GM18520 (cell line): ENCODE measurements at regions not wholly inside any gene's neighbourhood (a gene's known extent, or its start where the extent isn't known, plus 50 kb on each side); places are given as distances from the start of the nearest gene placed in this dataset.
"Not testable (repeated sequence)": the region's sequence is repeated elsewhere in the genome, so short reads cannot be mapped to it uniquely, and the experiment has no call there.

Source experiments
- ATAC-seq: cut with Tn5 transposase; IDR thresholded peaks from one replicate; pipeline ENCODE4 v1.9.1; 2021; ENCODE audit not compliant: unreplicated experiment

- no peak for ATAC-seq
Observed at GRCh38 chr5:152606776-152607364, 201.8 kb upstream of the NMUR2 start.

- no peak for ATAC-seq
Observed at GRCh38 chr5:152607401-152608160, 202.5 kb upstream of the NMUR2 start.

DNA sequence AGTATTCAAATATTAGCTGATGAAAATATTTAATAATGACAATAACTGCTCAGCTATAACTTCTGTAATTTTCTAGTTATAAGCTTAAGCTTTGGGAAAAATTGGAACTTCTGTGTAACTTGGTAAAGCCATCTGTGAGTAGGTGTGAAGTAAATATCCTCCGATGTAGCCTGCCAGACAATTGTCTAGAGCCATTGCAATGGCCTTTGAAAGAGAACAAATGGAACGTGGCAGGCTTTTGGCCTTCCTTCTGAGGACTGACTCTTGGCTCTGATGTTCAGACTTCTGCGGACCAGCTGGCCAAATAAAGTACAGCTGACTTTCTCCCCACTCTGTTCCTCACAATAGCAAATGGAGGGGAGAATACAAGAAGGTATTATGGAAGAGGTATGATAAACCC is 203.4 kb upstream of the NMUR2 start:
- no peak for ATAC-seq

DNA sequence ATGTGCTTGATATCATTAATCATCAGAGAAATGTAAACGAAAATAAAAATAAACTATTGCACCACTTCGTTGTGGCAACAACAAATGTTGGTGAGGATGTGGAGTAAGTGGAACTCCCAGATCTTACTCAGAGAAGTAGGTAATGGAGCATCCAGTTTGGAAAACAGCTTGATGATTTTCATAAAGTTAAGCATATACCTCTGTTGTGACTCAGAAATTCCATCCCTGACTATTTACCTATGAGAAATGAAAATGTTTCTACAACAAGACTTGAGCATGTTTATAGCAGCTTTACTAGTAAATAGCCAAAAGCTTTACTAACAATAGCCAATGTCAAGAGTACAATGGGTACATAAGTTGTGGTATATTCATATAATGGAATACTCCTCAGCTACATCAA is 214.7 kb upstream of the NMUR2 start:
- no peak for ATAC-seq

- no peak for ATAC-seq
Observed at GRCh38 chr5:152622628-152623027, 217.5 kb upstream of the NMUR2 start.

DNA sequence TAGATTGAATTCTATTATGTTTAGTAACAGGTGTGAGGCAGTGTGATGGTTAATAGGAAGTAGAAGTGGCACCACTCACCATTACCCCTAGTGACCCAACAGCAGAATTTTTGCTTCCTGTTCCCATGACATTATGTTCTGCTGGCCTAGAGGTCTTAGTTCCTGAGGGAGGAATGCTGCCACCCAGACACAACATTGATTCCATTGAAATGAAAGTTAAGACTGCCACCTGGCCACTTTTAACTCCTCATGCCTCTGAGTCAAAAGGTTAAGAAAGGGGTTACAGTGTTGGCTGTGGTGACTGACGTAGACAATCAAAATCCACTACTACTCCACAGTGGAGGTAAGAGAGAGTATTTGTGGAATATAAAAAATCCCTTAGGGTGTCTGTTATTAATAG is 218.9 kb upstream of the NMUR2 start:
- no peak for ATAC-seq

GRCh38 chr5:152625696-152626095 is 220.6 kb upstream of the NMUR2 start:
- ATAC-seq = no peak

GRCh38 chr5:152631221-152631620 is 226.1 kb upstream of the NMUR2 start:
- ATAC-seq = no peak

GRCh38 chr5:152632360-152632759 is 227.3 kb upstream of the NMUR2 start:
- no peak for ATAC-seq

GRCh38 chr5:152634586-152634985 is 229.5 kb upstream of the NMUR2 start:
- no peak for ATAC-seq

GRCh38 chr5:152638996-152639552 is 234.0 kb upstream of the NMUR2 start:
- no peak for ATAC-seq

DNA sequence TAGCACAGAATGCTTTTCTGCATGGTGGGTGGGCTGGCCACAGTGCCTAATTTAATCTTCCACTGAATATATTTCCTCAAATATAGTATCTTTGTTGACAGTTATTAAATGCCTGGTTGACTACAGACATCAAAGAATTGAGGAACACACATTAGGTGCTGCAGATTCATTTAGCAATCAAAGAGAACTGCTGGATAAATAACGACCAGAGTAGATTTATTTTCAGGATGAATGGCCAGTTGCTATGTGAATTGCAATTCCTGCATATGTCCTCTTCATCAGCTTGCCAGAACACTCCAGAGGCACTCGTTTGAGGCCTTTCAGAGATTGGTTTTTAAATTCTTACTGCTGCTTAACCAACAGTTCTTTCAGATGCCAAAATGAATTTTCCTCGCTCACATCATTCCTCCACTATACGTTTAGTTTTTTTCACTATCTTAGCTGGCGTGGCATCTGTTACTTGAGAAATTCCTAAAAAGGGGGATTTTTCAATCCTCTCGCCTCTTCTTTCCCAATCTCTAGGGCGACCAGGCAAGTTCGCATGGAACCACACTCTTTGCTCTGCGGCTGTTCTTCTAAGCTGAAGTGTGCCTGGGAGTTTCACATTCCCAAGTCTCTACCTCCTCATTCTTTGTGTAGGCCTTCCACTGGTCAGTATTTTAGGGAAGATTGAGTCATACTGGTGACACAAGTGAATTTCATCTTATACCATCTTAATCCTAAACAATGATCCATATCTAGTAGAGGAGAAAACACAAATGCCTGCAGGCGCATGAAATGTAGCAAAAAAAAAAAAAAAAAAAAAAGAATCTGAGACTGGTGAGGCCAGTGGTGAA is 237.1 kb upstream of the NMUR2 start:
- ATAC-seq = no peak

DNA sequence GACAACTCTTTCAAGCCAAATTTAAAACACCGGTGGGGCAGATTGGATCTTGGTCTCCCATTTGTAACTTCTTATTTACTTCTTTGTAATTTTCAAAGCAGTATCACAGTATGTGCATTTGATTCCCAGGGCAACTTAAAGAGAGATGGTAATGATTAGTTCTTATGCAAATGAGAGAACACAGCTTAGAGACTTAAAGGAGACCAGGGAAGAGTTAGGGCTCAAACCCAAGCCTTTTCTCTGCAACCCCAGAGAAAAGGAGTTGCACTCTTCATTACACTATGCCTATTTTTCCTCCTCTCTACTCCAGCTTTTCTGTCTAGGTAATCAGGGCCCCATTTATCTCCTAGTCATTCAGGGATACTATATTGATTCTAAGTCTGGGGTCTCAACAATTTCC is 237.8 kb upstream of the NMUR2 start:
- ATAC-seq = no peak

DNA sequence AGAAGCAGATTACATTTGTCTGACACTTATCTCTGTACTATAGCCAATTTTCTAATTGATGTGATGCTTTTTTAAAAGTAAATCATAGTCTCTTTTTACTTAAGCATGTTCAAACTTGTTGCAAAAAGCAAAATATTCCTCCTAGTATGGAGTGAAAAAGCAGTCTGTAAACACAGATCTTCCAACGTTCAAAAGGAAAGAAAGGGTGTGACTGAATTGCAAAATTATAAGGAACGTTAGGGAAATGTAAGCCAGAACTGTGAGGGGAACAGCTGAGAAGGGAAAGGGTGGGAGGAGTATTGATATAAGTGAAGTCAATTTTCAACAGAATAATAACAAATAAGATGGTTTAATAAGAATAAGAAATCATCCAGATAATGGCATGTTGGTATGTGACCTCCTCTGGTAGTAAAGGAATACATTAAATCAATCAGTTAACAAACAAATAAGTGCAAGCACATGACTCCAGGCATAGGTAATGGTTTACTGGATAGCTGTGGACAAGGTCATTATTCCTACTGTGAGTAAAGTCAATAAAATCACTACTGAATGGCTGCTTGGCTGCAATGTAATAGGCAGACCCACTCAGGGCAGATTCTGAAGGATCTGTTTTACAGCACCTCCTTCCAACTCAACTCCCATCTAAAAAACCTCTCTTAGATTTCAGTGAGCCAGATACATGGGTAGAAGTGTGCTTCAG is 239.1 kb upstream of the NMUR2 start:
- no peak for ATAC-seq

GRCh38 chr5:152649609-152650008 is 244.5 kb upstream of the NMUR2 start:
- ATAC-seq = no peak

DNA sequence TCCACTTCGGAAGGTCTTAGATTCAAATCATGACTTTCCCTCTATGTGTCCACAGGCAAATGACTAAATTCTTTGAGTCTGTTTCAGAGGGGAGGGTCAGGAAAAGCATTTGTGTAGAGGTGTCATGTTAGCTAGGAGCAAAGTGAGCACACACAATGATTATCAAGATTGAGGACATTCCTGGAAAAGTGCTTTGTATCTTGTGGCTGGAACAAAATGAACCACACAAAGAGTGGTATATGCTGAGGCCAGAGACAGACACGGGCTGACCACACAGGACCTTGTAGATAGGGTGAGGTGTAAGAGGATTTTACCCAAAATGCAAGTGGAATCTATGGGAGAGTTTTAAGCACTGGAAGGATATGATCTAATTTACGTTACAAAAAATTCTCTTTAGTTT is 245.3 kb upstream of the NMUR2 start:
- no peak for ATAC-seq

DNA sequence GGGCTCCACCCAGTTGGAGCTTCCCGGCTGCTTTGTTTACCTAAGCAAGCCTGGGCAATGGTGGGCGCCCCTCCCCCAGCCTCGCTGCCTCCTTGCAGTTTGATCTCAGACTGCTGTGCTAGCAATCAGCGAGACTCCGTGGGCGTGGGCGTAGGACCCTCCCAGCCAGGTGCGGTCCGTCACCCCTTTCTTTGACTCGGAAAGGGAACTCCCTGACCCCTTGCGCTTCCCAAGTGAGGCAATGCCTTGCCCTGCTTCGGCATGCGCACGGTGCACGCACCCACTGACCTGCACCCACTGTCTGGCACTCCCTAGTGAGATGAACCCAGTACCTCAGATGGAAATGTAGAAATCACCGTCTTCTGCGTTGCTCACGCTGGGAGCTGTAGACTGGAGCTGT is 254.4 kb upstream of the NMUR2 start:
- not testable (repeated sequence) for ATAC-seq

- no peak for ATAC-seq
Observed at GRCh38 chr5:152673601-152674000, 268.5 kb upstream of the NMUR2 start.

DNA sequence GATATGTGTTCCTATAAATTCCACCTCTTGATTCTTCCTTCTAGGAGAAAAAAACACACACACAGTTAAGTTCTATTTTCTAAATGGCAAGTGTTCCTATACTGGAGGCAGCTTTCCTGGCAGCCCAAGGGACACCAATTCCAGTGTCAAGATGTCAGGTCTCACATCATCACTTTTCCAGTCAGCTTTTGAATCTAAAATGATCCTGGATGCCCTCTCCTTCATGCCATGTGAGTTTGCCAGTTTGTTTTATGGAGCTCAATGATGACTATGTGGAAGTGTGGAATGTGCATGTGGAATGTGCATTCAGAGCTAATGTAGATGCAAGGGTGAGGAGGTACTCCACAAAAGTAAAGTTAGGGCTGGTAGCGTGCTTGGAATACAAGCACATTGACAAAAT is 269.3 kb upstream of the NMUR2 start:
- no peak for ATAC-seq

DNA sequence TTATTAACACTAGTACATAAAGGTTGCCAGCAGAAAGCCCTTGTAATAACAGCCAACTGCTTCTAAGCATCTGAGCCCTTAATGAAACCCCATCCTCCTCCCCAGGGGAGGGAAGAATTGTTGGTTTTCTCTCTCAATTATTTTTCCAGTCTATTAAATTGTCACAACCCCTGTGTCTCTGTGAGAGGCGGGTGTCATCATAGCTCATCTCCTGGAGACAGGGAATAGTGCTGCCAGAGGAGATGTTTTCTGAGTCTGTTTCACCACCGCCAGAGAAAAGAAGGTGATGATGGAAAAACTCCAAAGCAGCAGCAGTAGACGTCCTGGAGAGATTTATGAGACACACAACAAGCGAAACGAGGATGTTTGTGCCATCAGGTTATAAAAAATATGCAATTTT is 271.1 kb upstream of the NMUR2 start:
- ATAC-seq = no peak

GRCh38 chr5:152683205-152683604 is 278.1 kb upstream of the NMUR2 start:
- ATAC-seq = no peak
